Prostate gland (tissue), 2 donors: ENCODE measurements at regions not wholly inside any gene's neighbourhood (a gene's known extent, or its start where the extent isn't known, plus 50 kb on each side); places are given as distances from the start of the nearest gene placed in this dataset.

Source experiments
- POLR2A ChIP-seq: fragments of 450-650 bp; IDR thresholded peaks from one replicate; pipeline ENCODE4 v1.6.1; 2016; ENCODE audit warnings: antibody characterized with exemption, mild to moderate bottlenecking
- POLR2AphosphoS5 ChIP-seq: sonication (generic); formaldehyde crosslinking; IDR thresholded peaks from one replicate; pipeline ENCODE4 v1.6.1; 2017; ENCODE audit warnings: antibody characterized with exemption
- TF ChIP-seq, protein P1 (sequence below), 4 experiments: fragments of 200-600 bp in 2 of 4; fragments of 450-650 bp in 2 of 4; sonication (generic) in 2 of 4; IDR thresholded peaks; 1 replicate in 3 of 4; 2 replicates in 1 of 4; pipeline ENCODE4 v1.5.1; 2016 to 2019; ENCODE audit warnings: antibody characterized with exemption in 4 of 4, mild to moderate bottlenecking in 2 of 4, moderate library complexity in 2 of 4

- TF ChIP-seq, protein P1, sequence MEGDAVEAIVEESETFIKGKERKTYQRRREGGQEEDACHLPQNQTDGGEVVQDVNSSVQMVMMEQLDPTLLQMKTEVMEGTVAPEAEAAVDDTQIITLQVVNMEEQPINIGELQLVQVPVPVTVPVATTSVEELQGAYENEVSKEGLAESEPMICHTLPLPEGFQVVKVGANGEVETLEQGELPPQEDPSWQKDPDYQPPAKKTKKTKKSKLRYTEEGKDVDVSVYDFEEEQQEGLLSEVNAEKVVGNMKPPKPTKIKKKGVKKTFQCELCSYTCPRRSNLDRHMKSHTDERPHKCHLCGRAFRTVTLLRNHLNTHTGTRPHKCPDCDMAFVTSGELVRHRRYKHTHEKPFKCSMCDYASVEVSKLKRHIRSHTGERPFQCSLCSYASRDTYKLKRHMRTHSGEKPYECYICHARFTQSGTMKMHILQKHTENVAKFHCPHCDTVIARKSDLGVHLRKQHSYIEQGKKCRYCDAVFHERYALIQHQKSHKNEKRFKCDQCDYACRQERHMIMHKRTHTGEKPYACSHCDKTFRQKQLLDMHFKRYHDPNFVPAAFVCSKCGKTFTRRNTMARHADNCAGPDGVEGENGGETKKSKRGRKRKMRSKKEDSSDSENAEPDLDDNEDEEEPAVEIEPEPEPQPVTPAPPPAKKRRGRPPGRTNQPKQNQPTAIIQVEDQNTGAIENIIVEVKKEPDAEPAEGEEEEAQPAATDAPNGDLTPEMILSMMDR (IDR thresholded peaks at IDR 0.05), result no peak
- no peak for TF ChIP-seq POLR2AphosphoS5
- no peak for TF ChIP-seq POLR2A
Observed at GRCh38 chr1:82836973-82837680, 1036.4 kb downstream of the ADGRL2 start.
